ENCODE measurements at regions not wholly inside any gene's neighbourhood (a gene's known extent, or its start where the extent isn't known, plus 50 kb on each side); places are given as distances from the start of the nearest gene placed in this dataset.

- H3K9me3 Mint-ChIP-seq (ENCODE audit: low read depth, unreplicated experiment): no peaks in the 10 kb centered on the region
- no peak for DNase-seq
- CTCF ChIA-PET: no interaction called here
- intact Hi-C loops (cut with micrococcal nuclease; ENCODE audit: unreplicated experiment): no loop called here
- H3K27ac Mint-ChIP-seq (ENCODE audit: unreplicated experiment): no peak overlapping the region
- no TSS peak for BruUV-seq (replicated peaks)
- H3K36me3 Mint-ChIP-seq (ENCODE audit: insufficient read depth, unreplicated experiment): no peaks in the 10 kb centered on the region
- H3K27me3 Mint-ChIP-seq (ENCODE audit: unreplicated experiment): no peaks in the 10 kb centered on the region
- TF ChIP-seq CTCF (IDR thresholded peaks at IDR 0.05; ENCODE audit: unreplicated experiment): no peak
- no peaks in the 10 kb centered on the region for H3K4me1 Mint-ChIP-seq (ENCODE audit: low read depth, unreplicated experiment)
- no peak overlapping the region for H3K4me3 Mint-ChIP-seq (ENCODE audit: low read depth, unreplicated experiment)
Measured at GRCh38 chr2:234339501-234339900, 157.4 kb downstream of the ARL4C start.

GRCh38 chr2:234339011-234339410 is 157.9 kb downstream of the ARL4C start:
- no peak overlapping the region for H3K27ac Mint-ChIP-seq (ENCODE audit: unreplicated experiment)
- DNase-seq: no peak
- no peaks in the 10 kb centered on the region for H3K9me3 Mint-ChIP-seq (ENCODE audit: low read depth, unreplicated experiment)
- no peak overlapping the region for H3K4me3 Mint-ChIP-seq (ENCODE audit: low read depth, unreplicated experiment)
- no peaks in the 10 kb centered on the region for H3K27me3 Mint-ChIP-seq (ENCODE audit: unreplicated experiment)
- no TSS peak for BruUV-seq (replicated peaks)
- CTCF ChIA-PET: no interaction called here
- no peaks in the 10 kb centered on the region for H3K4me1 Mint-ChIP-seq (ENCODE audit: low read depth, unreplicated experiment)
- H3K36me3 Mint-ChIP-seq (ENCODE audit: insufficient read depth, unreplicated experiment): no peaks in the 10 kb centered on the region
- no peak for TF ChIP-seq CTCF (IDR thresholded peaks at IDR 0.05; ENCODE audit: unreplicated experiment)
- intact Hi-C loops (cut with micrococcal nuclease; ENCODE audit: unreplicated experiment): no loop called here

- no TSS peak for BruUV-seq (replicated peaks)
- DNase-seq: no peak
- peaks cover 22% of the 10 kb centered on the region for H3K27me3 Mint-ChIP-seq (ENCODE audit: unreplicated experiment)
- H3K4me1 Mint-ChIP-seq (ENCODE audit: low read depth, unreplicated experiment): no peaks in the 10 kb centered on the region
- TF ChIP-seq CTCF (IDR thresholded peaks at IDR 0.05; ENCODE audit: unreplicated experiment): no peak
- no peak overlapping the region for H3K27ac Mint-ChIP-seq (ENCODE audit: unreplicated experiment)
- intact Hi-C loops (cut with micrococcal nuclease; ENCODE audit: unreplicated experiment): no loop called here
- no peaks in the 10 kb centered on the region for H3K9me3 Mint-ChIP-seq (ENCODE audit: low read depth, unreplicated experiment)
- no peak overlapping the region for H3K4me3 Mint-ChIP-seq (ENCODE audit: low read depth, unreplicated experiment)
- H3K36me3 Mint-ChIP-seq (ENCODE audit: insufficient read depth, unreplicated experiment): no peaks in the 10 kb centered on the region
- CTCF ChIA-PET: no interaction called here
Measured at GRCh38 chr2:234335661-234336228, 161.1 kb downstream of the ARL4C start.

- Mint-ChIP-seq H3K27me3 (ENCODE audit: unreplicated experiment) (peaks cover 22% of the 10 kb centered on the region), H3K4me3 (ENCODE audit: low read depth, unreplicated experiment) (no peak overlapping the region), H3K4me1 (ENCODE audit: low read depth, unreplicated experiment) (no peaks in the 10 kb centered on the region), H3K36me3 (ENCODE audit: insufficient read depth, unreplicated experiment) (no peaks in the 10 kb centered on the region), H3K27ac (ENCODE audit: unreplicated experiment) (no peak overlapping the region), H3K9me3 (ENCODE audit: low read depth, unreplicated experiment) (no peaks in the 10 kb centered on the region)
- no peak for DNase-seq
- BruUV-seq (replicated peaks): no TSS peak
- intact Hi-C loops (cut with micrococcal nuclease; ENCODE audit: unreplicated experiment): no loop called here
- CTCF ChIA-PET: no interaction called here
- no peak for TF ChIP-seq CTCF (IDR thresholded peaks at IDR 0.05; ENCODE audit: unreplicated experiment)
Measured at GRCh38 chr2:234334756-234335155, 162.1 kb downstream of the ARL4C start.

Data from Calu3 (cell line).